ENCODE measurements at regions not wholly inside any gene's neighbourhood (a gene's known extent, or its start where the extent isn't known, plus 50 kb on each side); places are given as distances from the start of the nearest gene placed in this dataset.
"Not testable (repeated sequence)": the region's sequence is repeated elsewhere in the genome, so short reads cannot be mapped to it uniquely, and the experiment has no call there.

GRCh38 chr12:131613186-131613585 lies 97.7 kb upstream of the SFSWAP start:
- no peak for DNase-seq (ENCODE audit: low read depth)

- DNase-seq (ENCODE audit: low read depth), result no peak
Observed at GRCh38 chr12:131613678-131614077, 97.2 kb upstream of the SFSWAP start.

GRCh38 chr12:131615326-131616042 lies 95.4 kb upstream of the SFSWAP start:
- no peak for DNase-seq (ENCODE audit: low read depth)

GRCh38 chr12:131616043-131616700 lies 94.7 kb upstream of the SFSWAP start:
- DNase-seq (ENCODE audit: low read depth), result no peak

GRCh38 chr12:131616738-131617137 lies 94.2 kb upstream of the SFSWAP start:
- DNase-seq (ENCODE audit: low read depth), result no peak

GRCh38 chr12:131617179-131617578 lies 93.7 kb upstream of the SFSWAP start:
- DNase-seq (ENCODE audit: low read depth), result no peak

- DNase-seq (ENCODE audit: low read depth), result no peak
Observed at GRCh38 chr12:131617596-131618302, 93.1 kb upstream of the SFSWAP start.

- DNase-seq (ENCODE audit: low read depth), result no peak
Observed at GRCh38 chr12:131618303-131618658, 92.6 kb upstream of the SFSWAP start.

- no peak for DNase-seq (ENCODE audit: low read depth)
Observed at GRCh38 chr12:131618701-131619100, 92.2 kb upstream of the SFSWAP start.

- DNase-seq (ENCODE audit: low read depth), result no peak
Observed at GRCh38 chr12:131619106-131619642, 91.7 kb upstream of the SFSWAP start.

- DNase-seq (ENCODE audit: low read depth), result no peak
Observed at GRCh38 chr12:131619736-131620506, 91.0 kb upstream of the SFSWAP start.

GRCh38 chr12:131620520-131620919 lies 90.4 kb upstream of the SFSWAP start:
- no peak for DNase-seq (ENCODE audit: low read depth)

GRCh38 chr12:131620946-131621681 lies 89.8 kb upstream of the SFSWAP start:
- DNase-seq (ENCODE audit: low read depth), result no peak

- no peak for DNase-seq (ENCODE audit: low read depth)
Observed at GRCh38 chr12:131621701-131622421, 89.0 kb upstream of the SFSWAP start.

GRCh38 chr12:131622422-131622955 lies 88.4 kb upstream of the SFSWAP start:
- peak; percentile 44 for DNase-seq (ENCODE audit: low read depth)

- DNase-seq (ENCODE audit: low read depth), result not testable (repeated sequence)
Observed at GRCh38 chr12:131623404-131624368, 87.2 kb upstream of the SFSWAP start.

GRCh38 chr12:131624369-131624739 lies 86.5 kb upstream of the SFSWAP start:
- DNase-seq (ENCODE audit: low read depth), result not testable (repeated sequence)

GRCh38 chr12:131624756-131625501 lies 86.0 kb upstream of the SFSWAP start:
- peak; percentile 38 for DNase-seq (ENCODE audit: low read depth)
